ENCODE measurements at regions not wholly inside any gene's neighbourhood (a gene's known extent, or its start where the extent isn't known, plus 50 kb on each side); places are given as distances from the start of the nearest gene placed in this dataset.
"Not testable (repeated sequence)": the region's sequence is repeated elsewhere in the genome, so short reads cannot be mapped to it uniquely, and the experiment has no call there.

- DNase-seq: no peak
These were observed 174.0 kb upstream of the PFKP start for GRCh38 chr10:2893158-2893845.

- no peak for DNase-seq
These were observed 175.6 kb upstream of the PFKP start for GRCh38 chr10:2891770-2892124.

GRCh38 chr10:2891073-2891769 lies 176.1 kb upstream of the PFKP start:
- no peak for DNase-seq

DNA sequence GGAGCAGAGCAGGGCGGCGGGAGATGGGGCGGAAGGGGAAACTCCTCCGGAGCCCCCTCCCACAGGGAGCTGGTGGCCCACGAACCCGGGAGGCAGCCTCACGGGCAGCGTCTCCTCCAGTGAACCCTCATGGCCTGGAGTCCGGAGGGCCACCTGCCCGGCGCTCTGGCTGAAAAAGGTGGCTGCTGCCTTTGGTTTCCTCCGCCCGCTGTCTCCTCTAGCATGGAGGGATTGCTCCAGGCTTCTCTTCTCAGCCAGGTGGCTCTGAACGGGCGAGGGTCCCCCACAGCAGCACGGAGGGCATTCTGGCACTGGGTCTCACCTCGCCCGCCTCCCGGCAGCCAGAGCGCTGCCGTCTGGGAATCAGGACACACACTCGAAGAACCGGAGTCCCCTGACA lies 177.3 kb upstream of the PFKP start:
- DNase-seq: no peak

DNA sequence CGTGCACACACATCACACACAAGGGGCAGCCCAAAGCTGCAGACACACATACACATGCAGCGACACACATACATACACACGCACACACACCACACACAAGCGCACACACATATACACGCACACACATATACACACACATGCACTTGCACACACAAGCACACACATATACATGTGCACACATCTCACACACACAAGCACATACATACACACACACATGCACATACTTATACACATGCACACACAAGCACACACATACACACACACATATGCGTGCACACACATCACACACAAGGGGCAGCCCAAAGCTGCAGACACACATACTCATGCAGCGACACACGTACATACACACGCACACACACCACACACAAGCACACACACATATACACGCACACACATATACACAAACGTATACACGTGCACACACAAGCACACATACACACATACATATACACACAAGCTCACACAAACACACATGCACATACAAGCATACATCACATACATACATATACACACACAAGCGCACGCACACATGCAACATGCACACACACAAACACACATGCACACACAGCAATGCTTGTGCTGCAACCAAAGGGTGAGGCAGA lies 178.8 kb upstream of the PFKP start:
- DNase-seq: no peak

DNA sequence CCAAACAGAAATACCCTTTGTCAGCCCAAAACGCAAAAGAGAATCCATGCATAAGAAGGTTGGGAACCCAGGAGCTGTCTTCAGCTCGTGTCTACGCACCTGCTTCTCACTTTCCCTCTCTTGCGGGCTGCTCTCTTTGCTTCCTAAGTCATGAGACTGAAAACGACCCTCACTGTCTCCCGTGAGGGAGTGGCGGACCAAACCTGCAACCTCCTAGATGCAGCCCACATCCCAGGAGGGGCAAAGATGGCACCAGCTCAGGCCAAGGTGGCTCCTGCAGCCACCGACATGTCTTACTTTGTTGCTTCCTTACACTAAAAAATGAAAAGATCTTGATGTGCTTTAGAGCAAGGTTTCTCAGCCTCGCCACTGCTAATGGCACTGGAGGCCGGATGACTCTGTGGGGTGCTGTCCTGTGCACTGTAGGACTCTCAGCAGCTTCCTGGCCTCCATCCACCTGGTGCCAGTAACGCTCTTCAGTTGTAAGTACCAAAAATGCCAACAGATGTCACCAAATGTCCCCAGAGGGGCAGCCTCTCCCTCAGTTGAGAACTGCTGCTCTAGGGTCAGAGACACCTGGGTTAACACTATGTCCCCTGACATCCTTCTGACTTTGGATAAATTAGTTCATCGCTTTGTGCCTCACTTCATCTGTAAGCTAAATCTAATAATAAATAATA lies 179.8 kb upstream of the PFKP start:
- DNase-seq: no peak

GRCh38 chr10:2886662-2887061 lies 180.7 kb upstream of the PFKP start:
- DNase-seq: no peak

DNA sequence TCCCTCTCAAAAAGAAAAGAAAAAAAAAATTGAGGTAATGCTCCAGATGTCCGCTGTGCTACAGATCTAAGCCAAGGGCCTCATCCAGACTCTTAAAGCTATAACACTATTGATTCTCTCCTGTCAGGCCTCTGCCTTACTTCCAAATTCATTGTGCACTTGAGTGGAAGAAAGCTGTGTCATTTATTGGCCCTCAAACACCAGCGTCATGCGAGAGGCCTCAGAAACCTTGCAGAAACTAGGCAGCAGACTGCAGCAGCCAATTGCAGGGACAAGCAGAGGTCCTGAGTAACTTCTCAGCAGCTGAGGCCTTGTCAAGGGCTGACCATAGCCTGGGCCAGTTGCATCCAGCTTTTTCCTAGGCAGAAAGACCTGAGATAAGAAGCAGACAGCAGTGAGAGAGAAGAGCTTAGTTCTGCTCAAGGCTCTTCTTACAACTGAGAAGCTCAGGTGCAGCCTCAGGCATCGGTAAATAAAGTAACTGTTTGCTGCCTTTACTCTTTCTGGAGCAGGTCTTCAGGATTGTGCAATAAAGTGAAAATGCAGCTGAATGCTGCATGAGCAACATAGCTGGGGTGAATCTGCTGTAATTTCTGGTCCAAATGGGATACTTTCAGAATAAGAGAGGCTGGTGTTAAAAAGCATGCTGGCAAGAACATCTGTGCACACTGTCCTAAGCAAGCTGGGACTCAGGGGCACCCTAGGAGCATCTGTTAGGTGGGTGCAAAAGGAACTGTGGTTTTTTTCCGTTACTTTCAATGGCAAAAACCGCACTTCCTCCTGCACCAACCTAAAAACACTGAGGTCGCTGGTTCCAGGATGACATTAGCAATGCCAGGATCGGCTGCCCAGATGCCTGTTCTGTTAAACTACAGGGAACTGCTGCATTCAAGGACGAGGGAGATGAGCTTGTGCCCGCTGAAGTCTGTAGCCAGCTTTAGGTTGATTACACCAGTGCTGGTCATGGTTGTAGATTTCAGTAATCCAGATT lies 181.8 kb upstream of the PFKP start:
- peak in 2 of 51 donors; percentile 4 to 9 for DNase-seq

DNA sequence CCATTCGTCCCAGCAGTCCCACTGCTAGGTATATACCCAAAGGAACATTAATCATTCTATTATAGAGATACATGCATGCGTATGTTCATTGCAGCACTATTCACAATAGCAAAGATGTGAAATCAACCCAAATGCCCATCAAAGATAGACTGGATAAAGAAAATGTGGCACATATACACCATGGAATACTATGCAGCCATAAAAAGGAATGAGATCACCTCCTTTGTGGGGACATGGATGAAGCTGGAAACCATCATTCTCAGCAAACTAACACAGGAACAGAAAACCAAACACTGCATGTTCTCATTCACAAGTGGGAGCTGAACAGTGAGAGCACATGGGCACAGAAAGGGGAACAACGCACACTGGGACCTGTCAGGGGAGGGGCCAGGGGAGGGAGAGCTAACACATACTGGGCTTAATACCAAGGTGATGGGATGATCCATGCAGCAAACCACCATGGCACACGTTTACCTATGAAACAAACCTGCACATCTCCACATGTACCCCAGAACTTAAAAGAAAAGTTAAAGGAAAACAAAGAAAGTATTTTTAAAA lies 183.3 kb upstream of the PFKP start:
- DNase-seq: not testable (repeated sequence)

GRCh38 chr10:2883238-2883637 lies 184.1 kb upstream of the PFKP start:
- DNase-seq: no peak

GRCh38 chr10:2882628-2883027 lies 184.7 kb upstream of the PFKP start:
- DNase-seq: no peak

DNA sequence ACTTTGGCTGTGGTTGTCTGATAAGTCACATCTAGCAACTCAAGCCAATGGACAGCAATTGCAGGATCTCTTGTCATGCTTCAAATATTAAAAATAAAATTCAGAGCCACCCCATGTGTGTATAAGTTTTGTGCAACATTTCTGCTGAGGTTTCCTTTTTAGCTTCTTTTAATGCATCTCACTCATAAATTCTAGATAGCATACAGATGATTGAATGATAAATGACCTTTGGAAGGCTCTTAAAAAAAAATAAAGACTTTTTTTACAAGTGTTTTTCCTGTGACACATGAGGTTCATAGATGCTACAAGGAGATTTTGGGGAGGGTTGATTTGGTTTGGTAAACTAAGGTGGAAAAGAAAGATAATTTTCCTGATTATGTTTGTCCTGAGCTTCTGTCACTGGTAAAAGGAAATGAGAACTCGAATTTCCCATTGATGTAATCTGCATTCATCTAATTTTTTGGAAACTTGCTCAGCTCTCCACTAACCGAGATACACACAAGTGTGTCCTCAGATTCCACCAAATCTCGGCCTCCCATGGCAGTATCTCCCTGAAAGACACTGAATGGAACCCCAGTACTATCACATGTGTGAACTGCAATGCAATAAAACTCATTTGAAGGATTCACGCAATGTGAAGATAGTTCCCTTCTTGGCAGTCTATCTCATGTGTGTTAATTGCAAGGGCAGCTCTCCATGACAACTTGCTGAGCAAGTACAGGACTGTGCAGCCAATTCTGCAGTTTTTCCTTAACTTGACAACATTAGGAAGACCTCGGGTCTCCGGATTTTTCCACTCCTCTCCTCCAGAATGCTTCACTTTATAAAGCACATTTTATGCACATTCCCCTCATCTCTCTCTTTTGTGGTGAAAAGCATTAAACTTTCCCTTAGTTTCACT lies 185.4 kb upstream of the PFKP start:
- no peak for DNase-seq

- DNase-seq: not testable (repeated sequence)
These were observed 187.3 kb upstream of the PFKP start for GRCh38 chr10:2880050-2880449.

- no peak for DNase-seq
These were observed 188.5 kb upstream of the PFKP start for GRCh38 chr10:2878818-2879217.

DNA sequence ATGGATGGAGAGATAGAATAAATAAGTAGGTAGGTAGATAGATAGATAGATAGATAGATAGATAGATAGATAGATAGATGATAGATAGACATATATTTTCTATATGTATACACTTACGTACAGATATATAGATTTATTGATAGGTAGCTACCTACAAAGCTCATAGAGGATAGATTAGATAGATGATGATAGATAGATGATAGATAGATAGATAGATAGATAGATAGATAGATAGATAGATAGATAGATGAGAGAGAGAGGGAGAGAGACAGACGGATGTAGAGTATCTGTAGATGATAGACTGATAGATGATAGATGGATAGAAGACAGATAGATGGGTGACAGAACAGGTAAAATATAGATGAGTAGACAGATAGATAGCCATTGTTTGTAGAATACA lies 191.3 kb upstream of the PFKP start:
- no peak for DNase-seq

- DNase-seq: no peak
These were observed 192.4 kb upstream of the PFKP start for GRCh38 chr10:2874963-2875362.

DNA sequence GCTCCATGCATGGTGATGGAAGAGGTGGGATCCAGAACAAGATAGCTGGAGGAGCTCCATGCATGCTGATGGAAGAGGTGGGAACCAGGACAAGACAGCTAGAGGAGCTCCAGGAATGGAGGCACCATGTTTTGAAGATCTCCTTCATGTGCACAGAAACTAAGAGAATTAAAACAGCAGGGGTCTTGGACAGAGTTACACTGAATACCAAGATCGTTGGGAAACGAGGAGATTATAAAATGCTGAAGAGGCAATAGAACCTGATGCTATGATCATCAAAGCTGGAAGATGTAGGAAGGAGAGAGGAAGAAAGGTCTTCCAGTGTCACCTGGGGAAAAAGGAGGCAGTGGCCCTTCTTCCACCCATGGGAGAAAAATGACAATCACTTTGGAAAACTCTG lies 193.6 kb upstream of the PFKP start:
- DNase-seq: no peak

GRCh38 chr10:2871673-2872219 lies 195.6 kb upstream of the PFKP start:
- no peak for DNase-seq

DNA sequence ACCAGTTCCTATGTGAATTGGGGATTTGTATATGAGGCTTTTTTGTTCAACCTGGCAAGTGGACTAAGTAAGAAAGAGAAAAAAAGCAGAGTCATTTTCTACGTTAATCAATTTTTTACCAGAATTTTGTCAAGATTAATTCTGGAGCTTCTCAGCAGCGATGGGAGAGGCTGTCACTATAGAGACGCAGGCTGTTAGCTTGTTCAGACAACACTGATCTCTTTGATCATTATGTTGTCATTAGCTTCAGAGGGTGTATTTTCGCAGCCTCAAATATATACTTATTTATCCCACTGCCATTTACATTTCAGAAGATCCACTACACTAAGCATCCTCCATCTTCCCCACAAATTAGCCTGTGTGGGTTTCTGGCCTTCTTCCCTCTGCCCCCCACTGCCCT lies 196.7 kb upstream of the PFKP start:
- no peak for DNase-seq

All from hypothalamus (tissue), 51 donors.